ENCODE measurements at regions not wholly inside any gene's neighbourhood (a gene's known extent, or its start where the extent isn't known, plus 50 kb on each side); places are given as distances from the start of the nearest gene placed in this dataset.

GRCh38 chr4:188218392-188218791, 79.2 kb downstream of the TRIML1 start:
- H3K4me1 ChIP-seq (ENCODE audit: control insufficient read depth in 1 of 2, insufficient read depth in 1 of 2, low read depth in 1 of 2, low read length in 1 of 2), result no peaks in the 10 kb centered on the region
- no peaks in the 10 kb centered on the region for H3K9me3 ChIP-seq
- H3K27ac ChIP-seq, result no peak overlapping the region
- no peak for TF ChIP-seq CTCF (IDR thresholded peaks at IDR 0.05)
- no peaks in the 10 kb centered on the region for H3K27me3 ChIP-seq
- H3K4me3 ChIP-seq (ENCODE audit: low read depth in 1 of 2, low read length in 1 of 2), result no peak overlapping the region
- H3K36me3 ChIP-seq, result no peaks in the 10 kb centered on the region

- no peak overlapping the region for H3K27ac ChIP-seq
- no peaks in the 10 kb centered on the region for H3K9me3 ChIP-seq
- no peaks in the 10 kb centered on the region for H3K4me1 ChIP-seq (ENCODE audit: control insufficient read depth in 1 of 2, insufficient read depth in 1 of 2, low read depth in 1 of 2, low read length in 1 of 2)
- no peaks in the 10 kb centered on the region for H3K27me3 ChIP-seq
- no peaks in the 10 kb centered on the region for H3K36me3 ChIP-seq
- H3K4me3 ChIP-seq (ENCODE audit: low read depth in 1 of 2, low read length in 1 of 2), result no peak overlapping the region
- no peak for TF ChIP-seq CTCF (IDR thresholded peaks at IDR 0.05)
Observed at GRCh38 chr4:188220006-188220405, 80.8 kb downstream of the TRIML1 start.

- no peaks in the 10 kb centered on the region for H3K36me3 ChIP-seq
- no peaks in the 10 kb centered on the region for H3K27me3 ChIP-seq
- no peak overlapping the region for H3K4me3 ChIP-seq (ENCODE audit: low read depth in 1 of 2, low read length in 1 of 2)
- no peaks in the 10 kb centered on the region for H3K4me1 ChIP-seq (ENCODE audit: control insufficient read depth in 1 of 2, insufficient read depth in 1 of 2, low read depth in 1 of 2, low read length in 1 of 2)
- TF ChIP-seq CTCF (IDR thresholded peaks at IDR 0.05), result no peak
- H3K9me3 ChIP-seq, result no peaks in the 10 kb centered on the region
- H3K27ac ChIP-seq, result no peak overlapping the region
Observed at GRCh38 chr4:188221090-188221489, 81.8 kb downstream of the TRIML1 start.

GRCh38 chr4:188228279-188228678, 89.0 kb downstream of the TRIML1 start:
- Histone ChIP-seq H3K27me3 (no peaks in the 10 kb centered on the region), H3K9me3 (no peaks in the 10 kb centered on the region), H3K36me3 (no peaks in the 10 kb centered on the region), H3K4me3 (ENCODE audit: low read depth in 1 of 2, low read length in 1 of 2) (no peak overlapping the region), H3K27ac (no peak overlapping the region), H3K4me1 (ENCODE audit: control insufficient read depth in 1 of 2, insufficient read depth in 1 of 2, low read depth in 1 of 2, low read length in 1 of 2) (no peaks in the 10 kb centered on the region)
- TF ChIP-seq CTCF (IDR thresholded peaks at IDR 0.05), result no peak

- Histone ChIP-seq H3K4me3 (ENCODE audit: low read depth in 1 of 2, low read length in 1 of 2) (no peak overlapping the region), H3K36me3 (no peaks in the 10 kb centered on the region), H3K4me1 (ENCODE audit: control insufficient read depth in 1 of 2, insufficient read depth in 1 of 2, low read depth in 1 of 2, low read length in 1 of 2) (no peaks in the 10 kb centered on the region), H3K27me3 (no peaks in the 10 kb centered on the region), H3K27ac (no peak overlapping the region), H3K9me3 (no peaks in the 10 kb centered on the region)
- TF ChIP-seq CTCF (IDR thresholded peaks at IDR 0.05), result no peak
Observed at GRCh38 chr4:188232428-188232827, 93.2 kb downstream of the TRIML1 start.

GRCh38 chr4:188242041-188242440, 102.8 kb downstream of the TRIML1 start:
- H3K9me3 ChIP-seq, result no peaks in the 10 kb centered on the region
- no peaks in the 10 kb centered on the region for H3K4me1 ChIP-seq (ENCODE audit: control insufficient read depth in 1 of 2, insufficient read depth in 1 of 2, low read depth in 1 of 2, low read length in 1 of 2)
- H3K27ac ChIP-seq, result no peak overlapping the region
- H3K4me3 ChIP-seq (ENCODE audit: low read depth in 1 of 2, low read length in 1 of 2), result no peak overlapping the region
- TF ChIP-seq CTCF (IDR thresholded peaks at IDR 0.05), result no peak
- no peaks in the 10 kb centered on the region for H3K27me3 ChIP-seq
- no peaks in the 10 kb centered on the region for H3K36me3 ChIP-seq

Measured in neutrophil (primary cell).